ENCODE measurements at regions not wholly inside any gene's neighbourhood (a gene's known extent, or its start where the extent isn't known, plus 50 kb on each side); places are given as distances from the start of the nearest gene placed in this dataset.

DNA sequence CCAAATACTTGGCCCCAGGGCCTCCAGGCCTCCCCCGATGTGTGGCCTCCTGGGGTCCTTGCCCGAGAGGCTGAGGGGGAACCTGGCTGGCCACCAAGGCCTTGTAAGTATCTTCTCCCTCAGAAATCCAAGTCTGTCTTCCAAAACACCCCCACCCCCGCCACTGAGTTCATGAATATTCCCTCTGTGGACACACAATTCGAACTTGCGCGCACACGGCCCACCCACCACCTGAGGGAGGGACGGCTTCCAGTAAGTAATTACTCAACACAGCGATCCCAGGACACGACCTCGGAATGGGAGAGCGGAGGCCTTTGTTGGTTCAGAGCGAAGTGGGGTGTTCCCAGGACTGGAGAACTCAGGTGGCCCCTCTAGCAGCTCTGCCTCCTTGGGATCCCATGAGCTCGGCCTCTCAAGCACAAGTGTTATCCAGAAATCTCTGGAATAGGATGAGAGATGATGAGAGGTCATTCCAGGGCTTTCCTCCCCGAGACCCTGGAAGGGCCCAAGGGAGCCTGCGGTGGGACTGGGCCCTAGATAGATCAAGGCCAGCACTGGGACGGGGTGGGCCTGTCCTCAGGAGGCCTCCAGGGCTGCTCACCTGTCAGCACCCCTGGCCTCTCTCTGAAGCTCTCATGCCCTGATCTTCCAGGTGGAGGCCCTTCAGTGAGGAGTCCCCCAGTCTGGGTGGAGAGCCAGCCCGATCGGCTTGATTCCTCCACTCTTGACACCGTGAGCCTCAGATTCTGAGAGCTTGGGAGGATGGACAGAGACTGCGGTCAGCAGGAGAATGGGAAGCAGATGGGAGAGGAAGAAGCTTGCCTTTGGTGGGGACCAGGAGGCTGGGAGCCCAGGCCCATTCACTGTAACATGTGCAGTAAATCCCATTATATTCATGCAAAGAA lies 219.0 kb upstream of the RTL1 start:
- no peak for TF ChIP-seq RAD21 (conservative IDR thresholded peaks at IDR 0.05)
- no peak for TF ChIP-seq CTCF (IDR thresholded peaks at IDR 0.05; ENCODE audit: poor library complexity, severe bottlenecking)

Measured in neural cell (in vitro differentiated cells).